SK-N-SH treated with all-trans-retinoic acid at 6 μM for 48 hours (cell line): ENCODE measurements at regions not wholly inside any gene's neighbourhood (a gene's known extent, or its start where the extent isn't known, plus 50 kb on each side); places are given as distances from the start of the nearest gene placed in this dataset.

Source experiments
- ATAC-seq: fragments of 200-7000 bp; cut with Tn5 transposase; 3 replicates; pipeline ENCODE4 v1.9.1; 2020; ENCODE audit warnings: mild to moderate bottlenecking, moderate library complexity
- ARNTL ChIP-seq: fragments of 450-650 bp; formaldehyde crosslinking; IDR thresholded peaks from 2 replicates; pipeline ENCODE4 v1.5.0; 2020; ENCODE audit warnings: low read depth, mild to moderate bottlenecking, moderate library complexity, borderline replicate concordance
- BACH2 ChIP-seq: fragments of 250-450 bp; sonication (Bioruptor Pico); IDR thresholded peaks from 2 replicates; pipeline ENCODE4 v1.9.0; 2021; ENCODE audit warnings: mild to moderate bottlenecking, borderline replicate concordance
- CSDC2 ChIP-seq: fragments of 250-450 bp; sonication (Bioruptor Pico); IDR thresholded peaks from 2 replicates; pipeline ENCODE4 v1.5.0; 2020; ENCODE audit warnings: mild to moderate bottlenecking, moderate library complexity
- ESRRG ChIP-seq: fragments of 250-450 bp; sonication (Bioruptor Pico); IDR thresholded peaks from 2 replicates; pipeline ENCODE4 v1.6.1; 2021; ENCODE audit warnings: mild to moderate bottlenecking
- GLIS3 ChIP-seq: fragments of 250-450 bp; sonication (Bioruptor Pico); IDR thresholded peaks from 2 replicates; pipeline ENCODE4 v1.5.0; 2020; ENCODE audit warnings: mild to moderate bottlenecking, moderate library complexity
- ISL1 ChIP-seq: fragments of 250-450 bp; sonication (Bioruptor Pico); IDR thresholded peaks from 2 replicates; pipeline ENCODE4 v2.1.2; 2022; ENCODE audit warnings: mild to moderate bottlenecking, moderate library complexity
- OSR1 ChIP-seq: fragments of 250-450 bp; sonication (Bioruptor Pico); IDR thresholded peaks from 2 replicates; pipeline ENCODE4 v1.8.0; 2022; ENCODE audit warnings: moderate library complexity, mild to moderate bottlenecking, inconsistent platforms
- PPARA ChIP-seq: fragments of 250-450 bp; sonication (Bioruptor Pico); IDR thresholded peaks from 2 replicates; pipeline ENCODE4 v1.5.0; 2020; ENCODE audit warnings: mild to moderate bottlenecking, borderline replicate concordance
- RARB ChIP-seq: fragments of 250-450 bp; sonication (Bioruptor Pico); IDR thresholded peaks from 2 replicates; pipeline ENCODE4 v1.8.0; 2021; ENCODE audit warnings: mild to moderate bottlenecking, moderate library complexity
- SNAI2 ChIP-seq: fragments of 250-450 bp; sonication (Bioruptor Pico); IDR thresholded peaks from 2 replicates; pipeline ENCODE4 v1.5.0; 2020; ENCODE audit warnings: mild to moderate bottlenecking, moderate library complexity
- TCF4 ChIP-seq: fragments of 250-450 bp; sonication (Bioruptor Pico); IDR thresholded peaks from 2 replicates; pipeline ENCODE4 v1.8.0; 2021; ENCODE audit warnings: mild to moderate bottlenecking, moderate library complexity, borderline replicate concordance
- TOX ChIP-seq: fragments of 250-450 bp; sonication (Bioruptor Pico); IDR thresholded peaks from 2 replicates; pipeline ENCODE4 v1.8.0; 2021; ENCODE audit warnings: mild to moderate bottlenecking, moderate library complexity, borderline replicate concordance
- ZC3H10 ChIP-seq: fragments of 250-450 bp; sonication (Bioruptor Pico); IDR thresholded peaks from 2 replicates; pipeline ENCODE4 v1.5.1; 2021; ENCODE audit warnings: mild to moderate bottlenecking, moderate library complexity
- ZFP3 ChIP-seq: fragments of 250-450 bp; sonication (Bioruptor Pico); IDR thresholded peaks from 2 replicates; pipeline ENCODE4 v1.5.0; 2020; ENCODE audit warnings: mild to moderate bottlenecking, moderate library complexity
- ZFP30 ChIP-seq: fragments of 450-650 bp; formaldehyde crosslinking; IDR thresholded peaks from 2 replicates; pipeline ENCODE4 v1.5.0; 2022; ENCODE audit warnings: mild to moderate bottlenecking, moderate library complexity
- ZNF565 ChIP-seq: fragments of 450-650 bp; formaldehyde crosslinking; conservative IDR thresholded peaks from 2 replicates; pipeline ENCODE4 v1.5.0; 2020; ENCODE audit warnings: low read depth, mild to moderate bottlenecking, moderate library complexity
- ZNF70 ChIP-seq: fragments of 450-650 bp; formaldehyde crosslinking; IDR thresholded peaks from 2 replicates; pipeline ENCODE4 v1.5.0; 2020; ENCODE audit warnings: mild to moderate bottlenecking, moderate library complexity
- TF ChIP-seq, protein P1 (sequence below): fragments of 250-450 bp; sonication (Bioruptor Pico); IDR thresholded peaks from 2 replicates; pipeline ENCODE4 v1.8.0; 2021; ENCODE audit warnings: low read depth, mild to moderate bottlenecking, moderate library complexity, borderline replicate concordance
- TF ChIP-seq, protein P2 (sequence below): fragments of 250-450 bp; sonication (Bioruptor Pico); IDR thresholded peaks from 2 replicates; pipeline ENCODE4 v1.5.1; 2020; ENCODE audit warnings: low read depth, mild to moderate bottlenecking, moderate library complexity
- TF ChIP-seq, protein P3 (sequence below): fragments of 250-450 bp; sonication (Bioruptor Pico); IDR thresholded peaks from 2 replicates; pipeline ENCODE4 v1.5.0; 2020; ENCODE audit warnings: mild to moderate bottlenecking, moderate library complexity
- TF ChIP-seq, protein P4 (sequence below): fragments of 250-450 bp; sonication (Bioruptor Pico); IDR thresholded peaks from 2 replicates; pipeline ENCODE4 v1.8.0; 2020; ENCODE audit warnings: mild to moderate bottlenecking, moderate library complexity, borderline replicate concordance

DNA sequence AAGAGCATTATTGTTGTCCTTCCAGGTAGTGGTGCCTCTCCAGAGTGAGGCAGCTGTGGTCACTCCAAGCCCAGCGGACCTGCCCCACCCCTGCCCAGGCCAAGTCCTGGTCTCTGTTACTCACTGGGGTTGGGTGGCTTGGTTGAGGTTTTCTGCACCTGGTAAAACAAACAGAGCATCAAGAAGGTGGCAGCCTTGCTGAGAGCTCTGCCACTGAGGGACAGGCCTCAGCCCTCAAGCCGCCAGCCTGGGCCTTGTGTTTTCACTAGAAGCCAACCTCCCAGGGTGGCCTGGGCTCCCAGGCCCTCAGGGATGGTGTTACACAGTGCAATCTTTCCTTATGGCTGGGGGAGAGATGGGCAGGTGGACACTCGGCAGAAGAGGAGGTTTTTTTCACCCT, 182.7 kb downstream of the BCOR start:
- ATAC-seq: no peak
- TF ChIP-seq ISL1: no peak
- no peak for TF ChIP-seq ZNF565 (CRISPR knock-in tag)
- TF ChIP-seq TCF4 (CRISPR knock-in tag): no peak
- TF ChIP-seq, protein P1, sequence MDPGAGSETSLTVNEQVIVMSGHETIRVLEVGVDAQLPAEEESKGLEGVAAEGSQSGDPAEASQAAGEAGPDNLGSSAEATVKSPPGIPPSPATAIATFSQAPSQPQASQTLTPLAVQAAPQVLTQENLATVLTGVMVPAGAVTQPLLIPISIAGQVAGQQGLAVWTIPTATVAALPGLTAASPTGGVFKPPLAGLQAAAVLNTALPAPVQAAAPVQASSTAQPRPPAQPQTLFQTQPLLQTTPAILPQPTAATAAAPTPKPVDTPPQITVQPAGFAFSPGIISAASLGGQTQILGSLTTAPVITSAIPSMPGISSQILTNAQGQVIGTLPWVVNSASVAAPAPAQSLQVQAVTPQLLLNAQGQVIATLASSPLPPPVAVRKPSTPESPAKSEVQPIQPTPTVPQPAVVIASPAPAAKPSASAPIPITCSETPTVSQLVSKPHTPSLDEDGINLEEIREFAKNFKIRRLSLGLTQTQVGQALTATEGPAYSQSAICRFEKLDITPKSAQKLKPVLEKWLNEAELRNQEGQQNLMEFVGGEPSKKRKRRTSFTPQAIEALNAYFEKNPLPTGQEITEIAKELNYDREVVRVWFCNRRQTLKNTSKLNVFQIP (CRISPR knock-in tag): no peak
- no peak for TF ChIP-seq RARB (CRISPR knock-in tag)
- TF ChIP-seq, protein P2, sequence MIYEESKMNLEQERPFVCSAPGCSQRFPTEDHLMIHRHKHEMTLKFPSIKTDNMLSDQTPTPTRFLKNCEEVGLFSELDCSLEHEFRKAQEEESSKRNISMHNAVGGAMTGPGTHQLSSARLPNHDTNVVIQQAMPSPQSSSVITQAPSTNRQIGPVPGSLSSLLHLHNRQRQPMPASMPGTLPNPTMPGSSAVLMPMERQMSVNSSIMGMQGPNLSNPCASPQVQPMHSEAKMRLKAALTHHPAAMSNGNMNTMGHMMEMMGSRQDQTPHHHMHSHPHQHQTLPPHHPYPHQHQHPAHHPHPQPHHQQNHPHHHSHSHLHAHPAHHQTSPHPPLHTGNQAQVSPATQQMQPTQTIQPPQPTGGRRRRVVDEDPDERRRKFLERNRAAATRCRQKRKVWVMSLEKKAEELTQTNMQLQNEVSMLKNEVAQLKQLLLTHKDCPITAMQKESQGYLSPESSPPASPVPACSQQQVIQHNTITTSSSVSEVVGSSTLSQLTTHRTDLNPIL (CRISPR knock-in tag): no peak
- TF ChIP-seq, protein P3, sequence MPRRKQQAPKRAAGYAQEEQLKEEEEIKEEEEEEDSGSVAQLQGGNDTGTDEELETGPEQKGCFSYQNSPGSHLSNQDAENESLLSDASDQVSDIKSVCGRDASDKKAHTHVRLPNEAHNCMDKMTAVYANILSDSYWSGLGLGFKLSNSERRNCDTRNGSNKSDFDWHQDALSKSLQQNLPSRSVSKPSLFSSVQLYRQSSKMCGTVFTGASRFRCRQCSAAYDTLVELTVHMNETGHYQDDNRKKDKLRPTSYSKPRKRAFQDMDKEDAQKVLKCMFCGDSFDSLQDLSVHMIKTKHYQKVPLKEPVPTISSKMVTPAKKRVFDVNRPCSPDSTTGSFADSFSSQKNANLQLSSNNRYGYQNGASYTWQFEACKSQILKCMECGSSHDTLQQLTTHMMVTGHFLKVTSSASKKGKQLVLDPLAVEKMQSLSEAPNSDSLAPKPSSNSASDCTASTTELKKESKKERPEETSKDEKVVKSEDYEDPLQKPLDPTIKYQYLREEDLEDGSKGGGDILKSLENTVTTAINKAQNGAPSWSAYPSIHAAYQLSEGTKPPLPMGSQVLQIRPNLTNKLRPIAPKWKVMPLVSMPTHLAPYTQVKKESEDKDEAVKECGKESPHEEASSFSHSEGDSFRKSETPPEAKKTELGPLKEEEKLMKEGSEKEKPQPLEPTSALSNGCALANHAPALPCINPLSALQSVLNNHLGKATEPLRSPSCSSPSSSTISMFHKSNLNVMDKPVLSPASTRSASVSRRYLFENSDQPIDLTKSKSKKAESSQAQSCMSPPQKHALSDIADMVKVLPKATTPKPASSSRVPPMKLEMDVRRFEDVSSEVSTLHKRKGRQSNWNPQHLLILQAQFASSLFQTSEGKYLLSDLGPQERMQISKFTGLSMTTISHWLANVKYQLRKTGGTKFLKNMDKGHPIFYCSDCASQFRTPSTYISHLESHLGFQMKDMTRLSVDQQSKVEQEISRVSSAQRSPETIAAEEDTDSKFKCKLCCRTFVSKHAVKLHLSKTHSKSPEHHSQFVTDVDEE (CRISPR knock-in tag): no peak
- TF ChIP-seq ARNTL (CRISPR knock-in tag): no peak
- no peak for TF ChIP-seq TOX (CRISPR knock-in tag)
- TF ChIP-seq, all 23 proteins: peak for 0

DNA sequence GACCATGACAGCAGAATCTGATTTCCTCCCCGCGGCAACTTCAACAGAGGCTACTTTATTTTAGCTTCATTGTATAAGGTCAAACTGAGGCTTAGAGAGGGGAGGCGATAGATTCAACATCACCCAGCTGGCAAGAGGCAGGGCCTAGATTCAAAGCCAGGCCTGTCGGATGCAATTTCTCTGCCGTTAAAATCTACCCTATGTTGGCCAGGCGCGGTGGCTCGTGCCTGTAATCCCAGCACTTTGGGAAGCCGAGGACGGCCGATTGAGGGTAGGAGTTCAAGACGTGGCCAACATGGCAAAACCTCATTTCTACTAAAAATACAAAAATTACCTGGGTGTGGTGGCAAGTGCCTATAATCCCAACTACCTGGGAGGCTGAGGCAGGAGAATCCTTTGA, 182.2 kb downstream of the BCOR start:
- no peak for ATAC-seq
- TF ChIP-seq ZNF70 (no peak), ZC3H10 (CRISPR knock-in tag) (no peak), BACH2 (CRISPR knock-in tag) (no peak), ZNF565 (CRISPR knock-in tag) (no peak), TOX (CRISPR knock-in tag) (no peak), CSDC2 (CRISPR knock-in tag) (no peak), ESRRG (CRISPR knock-in tag) (no peak), OSR1 (CRISPR knock-in tag) (no peak), SNAI2 (CRISPR knock-in tag) (no peak)
- TF ChIP-seq, protein P3 (CRISPR knock-in tag): no peak
- TF ChIP-seq, protein P2 (CRISPR knock-in tag): no peak

DNA sequence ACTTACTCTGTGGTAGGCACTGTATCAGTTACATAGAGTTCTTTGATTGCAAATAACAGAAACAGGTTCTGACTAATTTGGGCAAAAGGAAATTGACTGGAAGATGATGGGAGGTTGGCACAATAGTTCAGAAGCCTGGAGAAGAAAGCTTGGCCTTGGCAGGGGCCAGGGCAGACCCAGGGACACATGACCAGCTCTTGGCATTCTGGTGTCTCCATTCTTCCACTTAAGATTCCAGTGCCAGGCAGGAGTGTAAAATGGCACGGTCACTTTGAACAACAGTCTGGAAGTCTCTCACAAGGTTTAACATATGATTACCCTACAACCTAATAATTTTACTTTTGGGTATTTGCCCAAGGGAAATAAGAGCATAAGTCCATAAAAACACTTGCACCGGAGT, 175.9 kb downstream of the BCOR start:
- no peak for ATAC-seq
- TF ChIP-seq ZFP30 (CRISPR knock-in tag) (no peak), ZFP3 (CRISPR knock-in tag) (no peak), PPARA (CRISPR knock-in tag) (no peak), SNAI2 (CRISPR knock-in tag) (no peak), CSDC2 (CRISPR knock-in tag) (no peak), ISL1 (no peak), GLIS3 (CRISPR knock-in tag) (no peak), TCF4 (CRISPR knock-in tag) (no peak)
- TF ChIP-seq, protein P1 (CRISPR knock-in tag): no peak
- TF ChIP-seq, protein P4, sequence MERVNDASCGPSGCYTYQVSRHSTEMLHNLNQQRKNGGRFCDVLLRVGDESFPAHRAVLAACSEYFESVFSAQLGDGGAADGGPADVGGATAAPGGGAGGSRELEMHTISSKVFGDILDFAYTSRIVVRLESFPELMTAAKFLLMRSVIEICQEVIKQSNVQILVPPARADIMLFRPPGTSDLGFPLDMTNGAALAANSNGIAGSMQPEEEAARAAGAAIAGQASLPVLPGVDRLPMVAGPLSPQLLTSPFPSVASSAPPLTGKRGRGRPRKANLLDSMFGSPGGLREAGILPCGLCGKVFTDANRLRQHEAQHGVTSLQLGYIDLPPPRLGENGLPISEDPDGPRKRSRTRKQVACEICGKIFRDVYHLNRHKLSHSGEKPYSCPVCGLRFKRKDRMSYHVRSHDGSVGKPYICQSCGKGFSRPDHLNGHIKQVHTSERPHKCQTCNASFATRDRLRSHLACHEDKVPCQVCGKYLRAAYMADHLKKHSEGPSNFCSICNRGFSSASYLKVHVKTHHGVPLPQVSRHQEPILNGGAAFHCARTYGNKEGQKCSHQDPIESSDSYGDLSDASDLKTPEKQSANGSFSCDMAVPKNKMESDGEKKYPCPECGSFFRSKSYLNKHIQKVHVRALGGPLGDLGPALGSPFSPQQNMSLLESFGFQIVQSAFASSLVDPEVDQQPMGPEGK (CRISPR knock-in tag): no peak
- TF ChIP-seq, protein P3 (CRISPR knock-in tag): no peak
